Peyer's patch (tissue), 4 donors: ENCODE measurements at regions not wholly inside any gene's neighbourhood (a gene's known extent, or its start where the extent isn't known, plus 50 kb on each side); places are given as distances from the start of the nearest gene placed in this dataset.

ENCODE experiments used
- POLR2A ChIP-seq, 2 donors: fragments of 450-650 bp; IDR thresholded peaks; one replicate each; pipeline ENCODE4 v1.5.1; 2017; ENCODE audit warnings: antibody characterized with exemption in 2 of 2, mild to moderate bottlenecking in 2 of 2, moderate library complexity in 2 of 2
- TF ChIP-seq, protein P1 (sequence below), 6 experiments: fragments of 450-650 bp in 4 of 6; fragments of 200-600 bp in 2 of 6; sonication (generic) in 1 of 6; IDR thresholded peaks; one replicate each; pipeline ENCODE4 v1.5.1; 2017 to 2019; ENCODE audit warnings: antibody characterized with exemption in 6 of 6, mild to moderate bottlenecking in 3 of 6, moderate library complexity in 1 of 6

DNA sequence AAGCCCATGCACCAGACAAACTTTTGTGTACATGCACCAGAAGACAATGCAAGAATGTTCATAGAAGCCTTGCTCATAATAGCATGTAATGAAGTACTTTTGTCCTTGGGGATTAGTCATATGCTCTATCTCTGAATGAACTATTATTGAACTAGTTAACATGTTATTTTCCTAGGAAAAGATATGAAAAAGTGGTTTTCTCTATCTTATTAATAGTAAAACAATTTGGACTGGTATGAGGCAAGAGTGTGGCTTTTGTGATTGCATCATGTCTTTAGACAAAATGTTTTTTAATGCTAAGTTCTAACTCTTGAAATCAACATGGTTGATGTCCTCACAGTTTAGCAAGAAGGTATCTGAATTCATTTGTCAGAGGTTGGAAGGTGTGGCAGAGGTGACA, 55.7 kb upstream of the SPDL1 start:
- TF ChIP-seq, protein P1, sequence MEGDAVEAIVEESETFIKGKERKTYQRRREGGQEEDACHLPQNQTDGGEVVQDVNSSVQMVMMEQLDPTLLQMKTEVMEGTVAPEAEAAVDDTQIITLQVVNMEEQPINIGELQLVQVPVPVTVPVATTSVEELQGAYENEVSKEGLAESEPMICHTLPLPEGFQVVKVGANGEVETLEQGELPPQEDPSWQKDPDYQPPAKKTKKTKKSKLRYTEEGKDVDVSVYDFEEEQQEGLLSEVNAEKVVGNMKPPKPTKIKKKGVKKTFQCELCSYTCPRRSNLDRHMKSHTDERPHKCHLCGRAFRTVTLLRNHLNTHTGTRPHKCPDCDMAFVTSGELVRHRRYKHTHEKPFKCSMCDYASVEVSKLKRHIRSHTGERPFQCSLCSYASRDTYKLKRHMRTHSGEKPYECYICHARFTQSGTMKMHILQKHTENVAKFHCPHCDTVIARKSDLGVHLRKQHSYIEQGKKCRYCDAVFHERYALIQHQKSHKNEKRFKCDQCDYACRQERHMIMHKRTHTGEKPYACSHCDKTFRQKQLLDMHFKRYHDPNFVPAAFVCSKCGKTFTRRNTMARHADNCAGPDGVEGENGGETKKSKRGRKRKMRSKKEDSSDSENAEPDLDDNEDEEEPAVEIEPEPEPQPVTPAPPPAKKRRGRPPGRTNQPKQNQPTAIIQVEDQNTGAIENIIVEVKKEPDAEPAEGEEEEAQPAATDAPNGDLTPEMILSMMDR (IDR thresholded peaks at IDR 0.05), result no peak
- no peak for TF ChIP-seq POLR2A (IDR thresholded peaks at IDR 0.05)
